Pons (tissue), 1 donor: ENCODE measurements at regions not wholly inside any gene's neighbourhood (a gene's known extent, or its start where the extent isn't known, plus 50 kb on each side); places are given as distances from the start of the nearest gene placed in this dataset.
"Not testable (repeated sequence)": the region's sequence is repeated elsewhere in the genome, so short reads cannot be mapped to it uniquely, and the experiment has no call there.

Experiments used
- DNase-seq: peaks from one replicate; pipeline ENCODE4 v3.0.0-alpha.2; 2016; ENCODE audit warnings: low spot score

DNA sequence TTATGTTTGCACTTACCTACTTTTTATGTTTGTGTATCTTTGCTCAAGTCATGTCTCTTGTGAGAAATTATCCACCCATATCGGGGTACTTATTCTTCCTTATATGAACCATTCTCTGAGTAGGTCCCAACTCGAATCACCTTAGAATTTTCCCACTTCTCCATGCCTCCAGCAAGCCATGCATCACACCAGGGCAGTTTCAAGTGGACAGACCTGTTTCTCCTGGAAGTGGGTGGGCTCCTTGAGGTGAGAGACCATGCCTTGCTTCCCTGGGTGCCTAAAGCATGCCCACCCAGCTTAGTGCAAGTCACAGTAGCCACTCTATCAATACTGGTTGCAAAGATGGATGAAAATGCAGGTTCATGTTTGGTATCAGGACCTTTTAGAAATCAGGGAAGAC, 187.2 kb downstream of the KIT start:
- DNase-seq: no peak

- DNase-seq: no peak
Observed at GRCh38 chr4:54843946-54844345, 186.2 kb downstream of the KIT start.

- DNase-seq: no peak
Observed at GRCh38 chr4:54843106-54843505, 185.3 kb downstream of the KIT start.

DNA sequence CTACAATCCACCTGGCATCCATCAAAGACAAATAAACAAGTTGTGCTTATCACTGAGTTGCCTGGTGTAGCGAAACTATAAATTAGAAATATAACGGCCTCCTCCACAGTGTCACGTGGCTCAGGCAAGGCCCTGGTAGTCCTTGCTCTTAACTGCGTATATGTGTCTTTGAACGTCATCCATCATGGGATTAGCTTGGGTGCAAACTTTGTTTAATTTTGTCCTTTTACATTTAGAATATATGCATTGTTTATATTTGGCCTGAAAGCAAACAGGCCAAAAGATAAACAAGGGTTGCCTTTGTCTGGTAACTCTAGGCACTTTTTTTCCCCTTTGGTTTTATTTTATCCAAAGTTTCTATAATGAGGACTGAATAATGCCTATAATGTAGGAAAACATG, 184.9 kb downstream of the KIT start:
- DNase-seq: no peak

DNA sequence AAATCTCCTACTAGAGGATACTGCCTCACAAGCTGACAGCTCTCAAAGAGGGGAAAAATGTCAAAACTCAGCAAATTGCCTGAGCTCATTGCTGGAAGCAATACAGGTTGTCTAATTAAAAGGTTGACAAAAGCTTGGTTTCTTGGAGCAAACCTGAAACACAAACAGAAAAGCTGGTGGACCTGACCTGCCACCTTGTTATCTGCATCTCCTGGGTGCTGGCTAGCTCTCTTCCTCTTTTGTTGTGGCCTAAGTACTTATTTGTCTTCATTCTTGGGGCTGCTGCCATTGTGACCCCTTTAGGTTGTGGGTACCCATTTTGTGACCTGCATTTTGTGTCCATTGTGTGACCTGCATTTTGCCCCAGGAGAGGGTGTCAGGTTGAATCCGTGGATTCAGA, 184.5 kb downstream of the KIT start:
- no peak for DNase-seq

- DNase-seq: peak; percentile 74
Observed at GRCh38 chr4:54840992-54841768, 183.4 kb downstream of the KIT start.

GRCh38 chr4:54840430-54840829, 182.7 kb downstream of the KIT start:
- DNase-seq: no peak

GRCh38 chr4:54838301-54838700, 180.5 kb downstream of the KIT start:
- no peak for DNase-seq

- no peak for DNase-seq
Observed at GRCh38 chr4:54837576-54838140, 179.9 kb downstream of the KIT start.

DNA sequence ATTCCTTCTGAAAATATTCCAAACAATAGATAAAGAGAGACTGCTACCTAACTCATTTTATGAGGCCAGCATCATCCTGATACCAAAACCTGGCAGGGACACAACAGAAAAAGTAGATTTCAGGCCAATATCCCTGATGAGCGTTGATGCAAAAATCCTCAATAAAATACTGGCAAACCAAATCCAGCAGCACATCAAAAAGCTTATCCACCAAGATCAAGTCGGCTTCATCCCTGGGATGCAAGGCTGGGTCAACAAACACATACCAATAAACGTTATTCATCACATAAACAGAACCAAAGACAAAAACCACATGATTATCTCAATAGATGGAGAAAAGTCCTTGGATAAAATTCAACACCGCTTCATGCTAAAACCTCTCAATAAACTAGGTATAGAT, 170.6 kb downstream of the KIT start:
- not testable (repeated sequence) for DNase-seq

DNA sequence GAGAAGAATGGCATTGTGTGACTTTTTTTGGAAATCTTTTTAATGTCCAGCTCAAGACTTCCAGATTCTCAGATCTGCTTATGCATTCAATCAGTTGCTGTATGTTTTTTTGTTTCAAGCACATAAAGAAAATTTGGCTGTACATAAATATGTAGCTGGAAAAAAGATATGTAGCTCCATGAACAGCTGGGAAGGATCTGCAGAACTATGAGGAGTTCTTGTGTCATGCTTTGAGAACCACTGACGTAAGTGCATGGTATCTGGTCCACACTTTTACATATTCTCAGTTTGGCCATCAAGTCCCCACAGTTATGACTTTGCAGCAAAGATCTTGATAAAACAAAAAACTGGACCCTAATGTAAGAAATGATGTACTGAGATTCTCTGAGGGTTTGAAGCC, 165.9 kb downstream of the KIT start:
- DNase-seq: no peak

- DNase-seq: no peak
Observed at GRCh38 chr4:54819034-54819433, 161.3 kb downstream of the KIT start.

- no peak for DNase-seq
Observed at GRCh38 chr4:54818481-54818880, 160.7 kb downstream of the KIT start.

GRCh38 chr4:54813674-54814073, 155.9 kb downstream of the KIT start:
- DNase-seq: no peak

- DNase-seq: no peak
Observed at GRCh38 chr4:54806351-54806750, 148.6 kb downstream of the KIT start.

- DNase-seq: no peak
Observed at GRCh38 chr4:54802336-54802735, 144.6 kb downstream of the KIT start.

GRCh38 chr4:54800831-54801530, 143.2 kb downstream of the KIT start:
- no peak for DNase-seq

DNA sequence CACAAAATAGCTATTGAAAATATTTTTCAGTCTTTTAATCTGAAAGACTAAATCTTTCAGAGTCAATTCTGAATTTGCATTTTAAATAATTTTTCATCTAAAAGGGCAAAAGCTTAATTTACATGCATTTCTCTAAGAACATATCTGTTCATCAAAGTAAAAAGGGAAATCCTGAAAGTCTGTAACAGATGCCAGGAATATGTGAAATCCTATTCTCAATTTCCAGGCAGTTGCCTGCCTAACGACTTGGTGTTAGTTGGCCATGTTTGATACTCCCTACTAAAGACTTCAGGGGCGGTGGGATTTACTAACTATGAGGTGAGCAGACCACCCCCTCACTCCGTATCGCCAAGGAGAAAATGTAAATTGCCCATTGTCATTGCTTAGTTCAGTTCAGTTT, 136.8 kb downstream of the KIT start:
- no peak for DNase-seq

DNA sequence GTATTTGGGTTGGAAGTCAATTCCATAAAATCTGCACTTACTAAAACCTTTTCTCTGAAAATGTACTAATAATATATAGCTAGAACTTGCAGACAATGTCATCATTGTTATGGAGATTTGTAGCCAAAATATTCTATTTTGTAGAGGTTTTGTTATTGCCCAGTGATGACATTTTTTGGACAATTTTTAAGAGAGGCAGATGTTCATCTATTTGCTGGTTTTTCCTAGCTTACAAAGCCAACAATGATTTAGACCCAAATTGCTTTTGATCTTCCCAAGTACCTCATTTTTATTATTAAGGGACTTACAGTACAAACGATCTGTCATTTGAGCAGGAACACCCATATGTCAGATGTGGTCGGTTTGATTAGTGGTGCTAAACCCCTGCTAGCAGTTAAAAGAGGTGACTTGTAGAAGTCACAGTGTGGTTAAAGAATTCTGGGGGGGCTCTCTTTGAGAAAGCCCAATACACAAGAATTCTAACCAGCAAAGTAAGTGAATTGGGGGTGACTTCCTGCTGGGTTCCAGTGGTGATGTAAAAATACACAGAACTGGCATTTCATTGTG, 136.2 kb downstream of the KIT start:
- no peak for DNase-seq
